Peyer's patch (tissue), 4 donors: ENCODE measurements at regions not wholly inside any gene's neighbourhood (a gene's known extent, or its start where the extent isn't known, plus 50 kb on each side); places are given as distances from the start of the nearest gene placed in this dataset.

ENCODE experiments used
- DNase-seq, 3 donors: peaks; one replicate each; pipeline ENCODE4 v3.0.0-alpha.2; 2017 to 2019
- H3K27ac ChIP-seq, 4 donors: fragments of 200-600 bp; sonication (generic); one replicate each; pipeline ENCODE4 v1.5.1; 2016 to 2019
- H3K27me3 ChIP-seq, 2 donors: fragments of 200-600 bp; sonication (generic); one replicate each; pipeline ENCODE4 v1.5.1; 2019
- H3K36me3 ChIP-seq, 3 donors: fragments of 200-600 bp; sonication (generic); one replicate each; pipeline ENCODE4 v1.5.1; 2016 to 2019
- H3K4me1 ChIP-seq, 4 donors: fragments of 200-600 bp; sonication (generic); one replicate each; pipeline ENCODE4 v1.5.1; 2016 to 2019
- H3K4me3 ChIP-seq, 4 donors: fragments of 200-600 bp; sonication (generic); 1 replicate in 3 of 4; 2 replicates in 1 of 4; pipeline ENCODE4 v1.5.1; 2016 to 2019; ENCODE audit warnings: mild to moderate bottlenecking in 1 of 4
- H3K9me3 ChIP-seq, 4 donors: fragments of 200-600 bp; sonication (generic); one replicate each; pipeline ENCODE4 v1.5.1; 2016 to 2019; ENCODE audit warnings: mild to moderate bottlenecking in 1 of 4
- POLR2A ChIP-seq, 2 donors: fragments of 450-650 bp; IDR thresholded peaks; one replicate each; pipeline ENCODE4 v1.5.1; 2017; ENCODE audit warnings: antibody characterized with exemption in 2 of 2, mild to moderate bottlenecking in 2 of 2, moderate library complexity in 2 of 2
- TF ChIP-seq, protein P1 (sequence below), 6 experiments: fragments of 450-650 bp in 4 of 6; fragments of 200-600 bp in 2 of 6; sonication (generic) in 1 of 6; IDR thresholded peaks; one replicate each; pipeline ENCODE4 v1.5.1; 2017 to 2019; ENCODE audit warnings: antibody characterized with exemption in 6 of 6, mild to moderate bottlenecking in 3 of 6, moderate library complexity in 1 of 6

DNA sequence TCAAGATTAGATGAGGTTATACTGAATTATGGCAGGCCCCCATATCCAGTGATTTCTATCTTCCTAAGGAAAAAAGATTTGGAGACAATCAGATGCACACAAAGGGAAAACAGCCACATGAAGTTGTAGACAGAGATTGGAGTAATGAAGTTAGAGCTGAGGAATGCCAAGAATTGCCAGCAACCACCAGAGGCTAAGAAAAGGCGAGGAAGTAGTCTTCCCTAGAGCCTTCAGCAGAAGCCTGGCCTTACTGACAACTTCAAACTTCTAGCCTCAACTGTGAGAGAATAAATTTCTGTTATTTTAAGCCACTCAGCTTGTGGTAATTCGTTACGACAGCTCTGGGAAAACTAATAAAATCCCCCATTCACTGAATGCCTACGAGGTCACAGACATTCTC lies 473.9 kb downstream of the COL12A1 start:
- H3K4me1 ChIP-seq, result no peaks in the 10 kb centered on the region
- H3K27ac ChIP-seq, result no peak overlapping the region
- no peaks in the 10 kb centered on the region for H3K36me3 ChIP-seq
- no peak overlapping the region for H3K4me3 ChIP-seq
- DNase-seq, result no peak
- H3K9me3 ChIP-seq, result no peaks in the 10 kb centered on the region
- no peaks in the 10 kb centered on the region for H3K27me3 ChIP-seq
- TF ChIP-seq, protein P1, sequence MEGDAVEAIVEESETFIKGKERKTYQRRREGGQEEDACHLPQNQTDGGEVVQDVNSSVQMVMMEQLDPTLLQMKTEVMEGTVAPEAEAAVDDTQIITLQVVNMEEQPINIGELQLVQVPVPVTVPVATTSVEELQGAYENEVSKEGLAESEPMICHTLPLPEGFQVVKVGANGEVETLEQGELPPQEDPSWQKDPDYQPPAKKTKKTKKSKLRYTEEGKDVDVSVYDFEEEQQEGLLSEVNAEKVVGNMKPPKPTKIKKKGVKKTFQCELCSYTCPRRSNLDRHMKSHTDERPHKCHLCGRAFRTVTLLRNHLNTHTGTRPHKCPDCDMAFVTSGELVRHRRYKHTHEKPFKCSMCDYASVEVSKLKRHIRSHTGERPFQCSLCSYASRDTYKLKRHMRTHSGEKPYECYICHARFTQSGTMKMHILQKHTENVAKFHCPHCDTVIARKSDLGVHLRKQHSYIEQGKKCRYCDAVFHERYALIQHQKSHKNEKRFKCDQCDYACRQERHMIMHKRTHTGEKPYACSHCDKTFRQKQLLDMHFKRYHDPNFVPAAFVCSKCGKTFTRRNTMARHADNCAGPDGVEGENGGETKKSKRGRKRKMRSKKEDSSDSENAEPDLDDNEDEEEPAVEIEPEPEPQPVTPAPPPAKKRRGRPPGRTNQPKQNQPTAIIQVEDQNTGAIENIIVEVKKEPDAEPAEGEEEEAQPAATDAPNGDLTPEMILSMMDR (IDR thresholded peaks at IDR 0.05), result no peak
- TF ChIP-seq POLR2A (IDR thresholded peaks at IDR 0.05), result no peak

GRCh38 chr6:74731204-74731603 lies 474.6 kb downstream of the COL12A1 start:
- no peaks in the 10 kb centered on the region for H3K36me3 ChIP-seq
- H3K9me3 ChIP-seq, result no peaks in the 10 kb centered on the region
- H3K4me3 ChIP-seq, result no peak overlapping the region
- TF ChIP-seq, protein P1 (IDR thresholded peaks at IDR 0.05), result no peak
- TF ChIP-seq POLR2A (IDR thresholded peaks at IDR 0.05), result no peak
- no peaks in the 10 kb centered on the region for H3K27me3 ChIP-seq
- DNase-seq, result no peak
- no peak overlapping the region for H3K27ac ChIP-seq
- H3K4me1 ChIP-seq, result no peaks in the 10 kb centered on the region

GRCh38 chr6:74720923-74721322 lies 484.9 kb downstream of the COL12A1 start:
- no peak for DNase-seq
- TF ChIP-seq, protein P1 (IDR thresholded peaks at IDR 0.05), result no peak
- no peak for TF ChIP-seq POLR2A (IDR thresholded peaks at IDR 0.05)
- Histone ChIP-seq H3K4me1 (no peaks in the 10 kb centered on the region), H3K27me3 (no peaks in the 10 kb centered on the region), H3K36me3 (no peaks in the 10 kb centered on the region), H3K4me3 (no peak overlapping the region), H3K27ac (no peak overlapping the region), H3K9me3 (peaks cover 0 to 4% (median 0%) of the 10 kb centered on the region in 4 donors)

DNA sequence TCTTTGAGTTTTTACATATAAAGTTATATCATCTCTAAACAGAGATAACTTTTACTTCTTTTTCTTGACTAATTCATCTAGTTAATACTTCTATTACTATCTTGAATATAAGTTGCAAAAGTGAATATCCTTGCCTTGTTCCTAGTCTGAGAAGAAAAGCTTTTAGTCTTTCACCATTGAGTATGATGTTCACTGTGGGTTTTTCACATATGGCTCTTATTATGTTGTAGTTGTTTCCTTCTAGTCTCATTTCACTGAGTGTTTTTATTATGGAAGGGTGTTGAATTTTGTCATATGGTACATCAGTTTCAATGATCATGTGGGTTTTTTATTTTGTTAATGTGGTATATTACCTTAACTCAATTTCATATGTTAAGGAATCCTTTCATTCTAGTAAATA lies 488.3 kb downstream of the COL12A1 start:
- Histone ChIP-seq H3K27me3 (no peaks in the 10 kb centered on the region), H3K9me3 (peaks cover 0 to 4% (median 0%) of the 10 kb centered on the region in 4 donors), H3K36me3 (no peaks in the 10 kb centered on the region), H3K27ac (no peak overlapping the region), H3K4me3 (no peak overlapping the region), H3K4me1 (no peaks in the 10 kb centered on the region)
- DNase-seq, result no peak
- no peak for TF ChIP-seq POLR2A (IDR thresholded peaks at IDR 0.05)
- TF ChIP-seq, protein P1 (IDR thresholded peaks at IDR 0.05), result no peak

DNA sequence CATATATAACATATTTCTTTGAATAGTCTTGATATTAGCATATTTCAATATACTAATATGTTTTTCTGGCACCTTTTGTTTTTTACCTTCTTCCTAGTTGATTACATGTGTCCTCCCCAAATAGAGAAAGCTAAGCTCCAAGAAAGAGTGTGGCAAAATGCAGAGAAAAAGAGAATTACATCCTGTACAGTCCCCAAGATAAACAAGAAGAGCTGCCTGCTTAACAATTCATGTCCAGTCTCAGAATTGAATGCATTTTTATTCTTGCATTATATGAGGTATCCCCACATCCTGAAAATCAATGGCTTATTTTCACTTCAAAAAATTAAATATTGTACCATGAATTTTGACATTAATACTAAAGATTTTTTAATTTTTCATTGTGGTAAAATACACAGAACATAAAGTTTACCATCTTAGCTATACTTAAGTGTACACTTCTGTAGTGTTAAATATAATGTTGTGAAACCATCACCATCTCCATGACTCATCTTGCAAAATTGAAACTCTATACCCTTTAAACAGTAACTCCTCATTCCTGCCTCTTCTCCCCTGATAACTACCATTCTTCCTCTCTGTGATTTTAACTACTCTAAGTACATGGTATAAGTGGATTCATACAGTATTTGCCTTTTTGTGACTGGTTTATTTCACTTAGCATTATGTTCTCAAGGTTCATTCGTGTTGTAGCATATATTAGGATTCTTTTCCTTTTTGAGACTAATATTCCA lies 490.3 kb downstream of the COL12A1 start:
- no peaks in the 10 kb centered on the region for H3K4me1 ChIP-seq
- H3K36me3 ChIP-seq, result no peaks in the 10 kb centered on the region
- no peak for DNase-seq
- no peaks in the 10 kb centered on the region for H3K27me3 ChIP-seq
- peaks cover 0 to 4% (median 0%) of the 10 kb centered on the region in 4 donors for H3K9me3 ChIP-seq
- no peak overlapping the region for H3K4me3 ChIP-seq
- H3K27ac ChIP-seq, result no peak overlapping the region
- no peak for TF ChIP-seq POLR2A (IDR thresholded peaks at IDR 0.05)
- TF ChIP-seq, protein P1 (IDR thresholded peaks at IDR 0.05), result no peak
